ENCODE measurements at regions not wholly inside any gene's neighbourhood (a gene's known extent, or its start where the extent isn't known, plus 50 kb on each side); places are given as distances from the start of the nearest gene placed in this dataset.

- POLR2A ChIA-PET = no interaction called here
- Mint-ChIP-seq H3K27ac (no peak overlapping the region), H3K4me3 (no peak overlapping the region), H3K36me3 (no peaks in the 10 kb centered on the region), H3K4me1 (0 out of 2 replicates have a peak, but pooled peaks cover 2% of the 10 kb centered on the region), H3K9me3 (no peaks in the 10 kb centered on the region), H3K27me3 (ENCODE audit: low read depth) (no peaks in the 10 kb centered on the region)
- TF ChIP-seq ATF2 (CRISPR knock-in tag; IDR thresholded peaks at IDR 0.05; ENCODE audit: borderline replicate concordance, low read depth) = no peak
- TF ChIP-seq JAZF1 (CRISPR knock-in tag; IDR thresholded peaks at IDR 0.05) = no peak
- no peak for TF ChIP-seq TEAD4 (CRISPR knock-in tag; IDR thresholded peaks at IDR 0.05)
- CTCF ChIA-PET = no interaction called here
- no peak for DNase-seq (ENCODE audit: low spot score)
- ATAC-seq = no peak
Measured at GRCh38 chr12:60337839-60338549, 742.2 kb downstream of the SLC16A7 start.

GRCh38 chr12:60345442-60345841 lies 749.6 kb downstream of the SLC16A7 start:
- Mint-ChIP-seq H3K4me1 (no peaks in the 10 kb centered on the region), H3K9me3 (no peaks in the 10 kb centered on the region), H3K4me3 (no peak overlapping the region), H3K27me3 (ENCODE audit: low read depth) (no peaks in the 10 kb centered on the region), H3K27ac (no peak overlapping the region), H3K36me3 (no peaks in the 10 kb centered on the region)
- DNase-seq (ENCODE audit: low spot score) = no peak
- CTCF ChIA-PET = no interaction called here
- POLR2A ChIA-PET = no interaction called here
- no peak for ATAC-seq
- TF ChIP-seq FOXP1 (CRISPR knock-in tag; IDR thresholded peaks at IDR 0.05; ENCODE audit: borderline replicate concordance) (no peak), CREM (CRISPR knock-in tag; IDR thresholded peaks at IDR 0.05) (no peak), ATF6 (CRISPR knock-in tag; IDR thresholded peaks at IDR 0.05) (no peak), IRF1 (CRISPR knock-in tag; IDR thresholded peaks at IDR 0.05) (no peak), FOXK1 (CRISPR knock-in tag; IDR thresholded peaks at IDR 0.05) (no peak), ERG (CRISPR knock-in tag; IDR thresholded peaks at IDR 0.05) (no peak), GRHL2 (CRISPR knock-in tag; IDR thresholded peaks at IDR 0.05; ENCODE audit: insufficient replicate concordance, severe bottlenecking) (no peak), CREB1 (CRISPR knock-in tag; IDR thresholded peaks at IDR 0.05) (no peak), MYBL2 (CRISPR knock-in tag; IDR thresholded peaks at IDR 0.05) (no peak), ETV6 (CRISPR knock-in tag; IDR thresholded peaks at IDR 0.05) (no peak), HMGXB4 (CRISPR knock-in tag; IDR thresholded peaks at IDR 0.05) (no peak), SP1 (CRISPR knock-in tag; conservative IDR thresholded peaks at IDR 0.05) (no peak), GTF2I (CRISPR knock-in tag; conservative IDR thresholded peaks at IDR 0.05) (no peak), ZNF138 (CRISPR knock-in tag; conservative IDR thresholded peaks at IDR 0.05) (no peak), CDX4 (CRISPR knock-in tag; IDR thresholded peaks at IDR 0.05; ENCODE audit: borderline replicate concordance) (no peak), NR2C2 (CRISPR knock-in tag; IDR thresholded peaks at IDR 0.05) (no peak), GABPB1 (CRISPR knock-in tag; IDR thresholded peaks at IDR 0.05) (no peak), ZNF425 (CRISPR knock-in tag; conservative IDR thresholded peaks at IDR 0.05) (no peak), SMAD3 (CRISPR knock-in tag; IDR thresholded peaks at IDR 0.05; ENCODE audit: borderline replicate concordance) (no peak)
